Activated CD4-positive, alpha-beta T cell treated with anti-CD3 and anti-CD28 coated beads, Interleukin-10, Interleukin-2, amounts not matched to agents 100 ng/mL and 50 ng/mL, durations not matched to agents 16 hours and 8 hours (primary cell): ENCODE measurements at regions not wholly inside any gene's neighbourhood (a gene's known extent, or its start where the extent isn't known, plus 50 kb on each side); places are given as distances from the start of the nearest gene placed in this dataset.

Source experiments
- DNase-seq: peaks from one replicate; pipeline ENCODE4 v3.0.0-alpha.2; 2020

DNA sequence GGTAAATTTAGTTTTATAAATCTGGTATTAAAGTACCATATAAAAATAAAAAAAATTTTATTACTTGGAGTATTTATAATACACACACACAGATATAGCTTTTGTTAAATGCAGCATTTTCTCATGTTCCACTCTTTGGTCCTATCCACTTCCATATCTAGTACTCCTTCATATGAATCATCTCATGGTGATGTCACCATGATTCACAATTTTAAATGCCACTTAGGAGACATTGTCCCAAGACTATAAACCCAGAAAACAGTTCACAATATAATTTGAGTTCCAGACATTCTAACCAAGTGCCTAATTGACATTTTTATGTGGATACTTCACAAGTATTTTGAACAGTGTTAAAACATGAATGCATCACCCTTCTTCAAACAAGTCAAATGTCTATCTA lies 1398.3 kb downstream of the DSC3 start:
- no peak for DNase-seq

DNA sequence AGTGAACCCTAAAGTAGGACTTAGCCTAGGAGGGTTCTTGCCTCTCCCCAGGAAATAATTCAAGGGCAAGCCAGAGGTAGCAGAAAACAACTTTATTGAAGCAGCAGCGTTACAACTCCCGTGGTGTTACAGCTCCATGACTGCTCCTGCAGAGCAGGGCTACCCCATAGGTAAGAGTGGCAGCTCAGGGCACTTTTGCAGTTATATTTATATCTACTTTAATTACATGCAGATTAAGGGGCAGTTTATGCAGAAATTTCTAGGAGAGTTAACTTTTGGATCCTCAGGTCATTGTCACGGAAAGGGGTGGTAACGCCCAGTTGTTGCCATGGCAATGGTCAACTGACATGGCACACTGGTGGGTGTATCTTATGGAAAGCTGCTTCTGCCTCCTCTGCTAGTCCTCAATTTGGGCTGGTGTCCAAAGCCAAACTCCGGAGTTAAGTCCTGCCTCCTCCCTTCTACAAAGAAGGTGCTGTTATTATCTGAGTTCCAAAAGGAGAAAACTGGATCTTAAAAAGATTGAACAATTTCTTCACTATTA lies 1413.0 kb downstream of the DSC3 start:
- no peak for DNase-seq

DNA sequence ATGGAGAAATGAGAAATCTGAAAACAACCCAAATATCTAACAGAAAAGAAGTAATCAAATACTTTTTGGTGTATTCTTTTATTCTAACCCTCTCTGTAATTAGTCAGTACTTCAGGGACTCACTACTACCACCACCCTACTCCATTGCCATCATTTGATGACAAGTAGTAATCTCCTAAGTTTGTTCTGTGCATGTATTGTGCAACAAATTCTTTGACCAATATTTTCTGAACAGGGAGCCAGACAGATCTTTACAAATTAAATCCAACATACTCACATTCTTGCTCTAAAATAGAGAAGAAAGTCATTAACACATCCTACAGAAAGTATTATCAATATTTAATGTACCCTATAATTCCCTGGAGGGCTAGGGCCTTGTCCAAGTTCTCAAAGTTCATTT lies 1416.4 kb downstream of the DSC3 start:
- DNase-seq, result no peak

DNA sequence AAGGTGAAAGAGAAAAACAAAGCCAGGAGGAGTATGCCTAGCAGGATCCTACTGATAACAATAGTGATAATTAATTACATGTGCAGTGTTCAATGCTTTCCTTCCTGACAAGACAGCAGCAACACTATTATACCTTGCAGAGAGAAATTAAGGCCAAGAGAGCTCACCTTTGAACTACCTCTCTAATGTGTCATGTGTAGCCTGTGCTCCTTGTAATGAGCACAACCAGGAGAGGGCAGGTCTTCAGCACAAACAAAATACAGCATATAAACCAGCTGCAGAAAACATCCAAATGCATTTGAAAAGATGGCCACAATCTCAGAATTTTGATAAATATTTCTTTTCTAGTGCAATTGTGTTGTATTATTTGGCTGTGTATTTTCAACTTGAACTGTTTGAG lies 1425.7 kb downstream of the DSC3 start:
- DNase-seq, result no peak

DNA sequence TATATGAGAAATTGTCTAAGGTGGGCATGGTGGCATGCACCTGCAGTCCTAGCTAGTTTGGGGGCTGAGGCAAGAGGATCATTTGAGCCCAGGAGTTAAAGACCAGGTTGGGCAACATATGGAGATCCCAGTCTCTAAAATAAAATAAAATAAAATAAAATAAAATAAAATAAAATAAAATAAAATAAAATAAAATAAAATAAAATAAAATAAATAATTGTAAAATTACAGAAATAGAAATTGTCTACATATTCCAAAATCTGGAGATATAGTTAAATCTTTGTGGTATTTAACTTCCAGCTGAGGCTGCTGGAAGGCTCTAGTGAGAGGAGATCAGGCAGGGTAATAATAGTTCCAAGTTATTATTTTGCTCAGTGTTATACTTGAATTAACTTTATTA lies 1432.1 kb upstream of the CDH2 start:
- DNase-seq, result no peak

DNA sequence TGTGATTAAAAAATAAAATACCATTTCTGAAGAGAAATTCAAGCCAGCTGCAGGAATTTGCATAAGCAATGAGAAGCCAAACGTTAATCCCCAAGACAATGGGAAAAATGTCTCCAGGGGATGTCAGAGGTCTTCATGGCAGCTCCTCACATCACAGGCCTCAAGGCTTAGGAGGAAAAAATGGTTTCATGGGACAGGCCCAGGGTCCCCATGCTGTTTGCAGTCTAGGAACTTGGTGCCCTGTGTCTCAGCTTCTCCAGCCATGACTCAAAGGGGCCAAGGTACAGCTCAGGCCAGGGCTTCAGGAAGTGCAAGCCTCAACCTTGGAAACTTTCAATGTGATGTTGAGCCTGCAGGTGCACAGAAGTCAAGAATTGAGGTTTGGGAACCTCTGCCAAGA lies 1428.4 kb upstream of the CDH2 start:
- no peak for DNase-seq

DNA sequence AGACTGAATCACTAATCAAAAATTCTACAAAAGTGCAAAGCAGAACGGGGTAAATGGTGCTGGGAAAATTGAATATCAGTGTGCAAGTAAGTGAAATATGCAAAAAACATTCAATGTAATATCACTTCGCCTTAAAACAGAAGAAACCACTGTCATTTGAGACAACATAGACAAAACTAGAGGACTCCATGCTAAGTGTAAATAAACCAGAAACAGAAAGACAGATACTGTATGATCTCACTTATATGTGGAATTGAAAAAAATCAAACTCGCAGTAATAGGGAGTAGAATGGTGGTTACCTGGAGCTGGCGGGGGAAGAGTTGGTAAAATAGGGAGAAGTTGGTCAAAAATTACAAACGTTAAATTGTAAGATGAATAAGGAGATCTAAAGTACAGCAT lies 1420.0 kb upstream of the CDH2 start:
- DNase-seq, result no peak

DNA sequence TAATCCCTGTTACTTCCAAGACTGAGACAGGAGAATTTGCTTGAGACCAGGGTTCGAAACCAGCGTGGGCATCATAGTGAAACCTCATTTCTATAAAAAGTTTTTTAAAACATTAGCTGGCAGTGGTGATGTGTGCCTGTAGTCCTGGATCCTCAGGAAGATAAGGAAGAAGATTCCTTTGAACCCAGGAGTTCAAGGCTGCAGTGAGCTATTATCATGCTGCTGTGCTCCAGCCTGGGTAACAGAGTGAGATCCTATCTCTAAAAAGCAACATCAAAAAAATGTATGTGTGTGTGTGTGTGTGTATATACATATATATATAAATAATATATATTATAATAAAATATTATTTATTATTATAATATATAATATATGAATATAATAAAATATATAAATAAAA lies 1417.6 kb upstream of the CDH2 start:
- DNase-seq, result no peak

DNA sequence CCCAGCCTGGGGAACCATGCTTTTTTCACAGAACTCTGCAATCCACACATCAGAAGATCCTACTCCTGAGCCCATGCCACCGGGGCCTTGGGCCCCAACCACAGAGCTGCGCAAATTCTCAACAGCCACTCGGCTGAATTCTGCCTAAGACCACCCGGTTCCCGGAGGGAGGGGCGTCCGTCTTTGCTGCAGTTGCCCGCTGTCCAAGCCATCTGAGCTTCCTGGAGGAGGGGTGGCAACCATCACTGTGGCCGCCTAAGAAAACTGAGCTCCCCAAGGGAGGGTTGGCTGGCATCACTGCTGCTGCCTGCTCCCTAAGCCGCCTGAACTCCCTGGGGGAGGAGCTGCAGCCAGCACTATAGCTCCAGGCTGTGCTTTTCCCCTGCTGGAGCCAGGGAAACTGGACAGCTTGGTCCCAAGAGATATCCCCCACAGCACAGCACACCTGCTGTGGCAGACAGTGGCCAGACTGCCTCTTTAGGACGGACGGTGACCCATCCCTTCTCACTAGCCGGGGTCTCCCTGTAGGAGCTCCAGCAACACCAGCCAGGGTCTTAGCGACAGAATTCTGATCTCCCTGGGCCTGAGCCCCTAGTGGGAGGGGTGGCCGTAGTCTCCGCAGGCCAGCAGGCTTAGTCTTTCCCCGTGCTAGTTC lies 1411.6 kb upstream of the CDH2 start:
- DNase-seq, result no peak

DNA sequence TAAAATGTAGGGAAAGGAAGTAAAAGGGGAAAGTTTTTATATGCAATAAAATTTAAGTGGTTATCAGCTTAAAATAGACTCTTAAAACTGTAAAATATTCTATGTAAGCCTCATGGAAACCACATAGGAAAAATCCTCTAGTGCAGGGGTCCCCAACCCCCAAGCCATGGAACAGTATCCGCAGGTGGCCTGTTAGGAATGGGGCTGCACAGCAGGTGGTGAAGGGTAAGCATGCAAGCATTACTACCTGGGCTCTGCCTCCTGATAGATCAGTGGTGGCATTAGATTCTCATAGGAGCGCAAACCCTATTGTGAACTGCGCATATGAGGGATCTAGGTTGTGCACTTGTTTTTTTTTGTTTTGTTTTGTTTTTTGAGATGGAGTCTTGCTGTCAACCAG lies 1409.3 kb upstream of the CDH2 start:
- DNase-seq, result no peak

DNA sequence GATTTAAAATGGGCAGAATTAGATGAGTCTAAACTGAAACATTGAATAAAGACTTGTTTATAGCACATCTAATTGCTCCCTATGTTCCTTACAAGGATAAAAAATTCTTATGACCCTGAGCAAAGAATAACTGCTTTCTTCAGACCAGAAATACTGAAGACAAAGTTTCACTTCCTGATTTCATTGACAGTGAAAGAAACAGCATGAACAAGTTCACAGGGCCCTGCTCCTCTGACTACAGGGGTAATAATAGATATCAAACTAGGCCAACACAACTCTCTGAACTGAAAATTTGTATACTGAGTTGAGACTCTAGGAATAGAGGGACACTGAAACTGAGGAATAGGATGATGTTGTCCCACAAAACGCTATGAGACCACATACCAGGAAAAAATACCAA lies 1383.3 kb upstream of the CDH2 start:
- no peak for DNase-seq

DNA sequence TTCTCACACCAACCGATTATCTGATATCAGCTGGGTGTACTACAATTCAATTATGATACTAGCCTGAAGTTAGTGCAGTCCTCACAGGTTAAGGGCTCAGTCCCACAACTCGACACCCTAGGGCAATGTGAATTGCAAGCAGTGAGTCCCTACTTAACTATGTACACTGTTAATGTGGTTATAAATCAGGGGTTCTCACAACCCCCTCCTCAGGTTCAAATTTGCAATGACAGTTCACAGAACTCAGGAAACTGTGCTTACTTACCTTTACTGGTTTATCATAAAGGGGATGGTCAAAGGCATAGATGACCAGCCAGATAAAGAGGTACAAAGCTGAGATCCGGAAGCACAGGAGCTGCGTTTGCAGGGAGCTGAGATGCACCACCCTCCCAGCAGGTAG lies 1379.1 kb upstream of the CDH2 start:
- DNase-seq, result no peak

DNA sequence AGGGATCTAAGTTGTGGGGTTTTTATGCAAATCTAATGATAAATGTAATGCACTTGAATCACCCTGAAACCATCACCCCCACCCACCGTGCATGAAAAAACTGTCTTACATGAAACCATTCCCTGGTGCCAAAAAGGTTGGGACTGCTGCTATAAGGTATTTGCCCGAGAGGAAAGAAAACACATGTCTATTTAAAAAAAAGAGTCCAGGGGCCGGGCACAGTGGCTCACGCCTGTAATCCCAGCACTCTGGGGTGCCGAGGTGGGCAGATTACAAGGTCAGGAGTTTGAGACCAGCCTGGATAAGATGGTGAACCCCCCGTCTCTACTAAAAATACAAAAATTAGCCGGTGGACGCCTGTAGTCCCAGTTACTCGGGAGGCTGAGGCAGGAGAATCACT lies 1372.8 kb upstream of the CDH2 start:
- no peak for DNase-seq

DNA sequence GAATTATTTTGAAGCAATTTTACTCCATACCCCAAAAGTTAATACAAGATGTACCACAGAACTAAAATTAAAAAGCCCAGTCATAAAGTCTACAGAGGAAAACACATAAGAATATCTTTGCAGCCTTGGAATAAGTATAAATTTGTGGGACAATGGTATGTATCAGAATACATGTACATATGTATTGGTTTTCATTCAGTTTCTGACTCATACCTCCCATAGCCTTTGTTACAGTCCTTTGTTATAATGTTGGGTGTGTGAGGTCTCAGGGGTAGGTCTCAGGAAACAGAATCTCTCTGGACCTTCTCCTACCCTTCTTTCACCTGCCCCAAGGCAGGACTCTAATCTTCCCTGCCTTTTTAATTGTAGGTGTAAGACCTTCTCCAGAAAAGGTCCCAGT lies 1370.7 kb upstream of the CDH2 start:
- no peak for DNase-seq

DNA sequence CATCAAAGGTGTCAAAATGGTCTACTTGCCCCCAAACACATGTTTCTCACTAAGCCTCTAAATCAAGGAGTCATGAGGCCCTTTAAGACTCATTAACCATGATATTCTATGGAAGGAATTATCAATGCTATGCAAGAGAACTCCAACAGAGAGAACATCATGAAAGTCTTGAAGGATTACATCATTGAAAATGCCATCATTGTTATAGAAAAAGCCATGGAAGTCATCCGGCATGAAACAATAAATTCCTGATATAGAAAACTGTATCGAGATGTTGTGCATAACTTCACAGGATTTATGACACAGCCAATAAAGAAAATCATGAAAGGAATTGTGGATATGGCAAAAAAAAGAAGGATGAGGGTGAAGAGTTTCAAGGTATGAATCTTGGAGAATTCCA lies 1363.6 kb upstream of the CDH2 start:
- no peak for DNase-seq

DNA sequence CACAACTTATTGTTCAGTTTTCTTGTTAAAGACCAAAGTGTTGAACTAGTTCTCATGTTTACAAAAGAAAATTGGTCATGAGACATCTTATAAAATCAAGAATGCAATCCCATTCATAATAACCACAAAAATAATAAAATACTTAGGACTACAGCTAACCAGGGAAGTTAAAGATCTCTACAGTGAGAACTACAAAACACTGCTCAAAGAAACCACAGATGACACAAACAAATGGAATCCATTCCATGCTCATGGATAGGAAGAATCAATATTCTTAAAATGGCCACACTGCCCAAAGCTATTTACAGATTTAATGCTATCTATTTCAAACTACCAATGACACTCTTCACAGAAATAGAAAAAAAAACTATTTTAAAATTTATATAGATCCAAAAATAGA lies 1354.8 kb upstream of the CDH2 start:
- DNase-seq, result no peak

DNA sequence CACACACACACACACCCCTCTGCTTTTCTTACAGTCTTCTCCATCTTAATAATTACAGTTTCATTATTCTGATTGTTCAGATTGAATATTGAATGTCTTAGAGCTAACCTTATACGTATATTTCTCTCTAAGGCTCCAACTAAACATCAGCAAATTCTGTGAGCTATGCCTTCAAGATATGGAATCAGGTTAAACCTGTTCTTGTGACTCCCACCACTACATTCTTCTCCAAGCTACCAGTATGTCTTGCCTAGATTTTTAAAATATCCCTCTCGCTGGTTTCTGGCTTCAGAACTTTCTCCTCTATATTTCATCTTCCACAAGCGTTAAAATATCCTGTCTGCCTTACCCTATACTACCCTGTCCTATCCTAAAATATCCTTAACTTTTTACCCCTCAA lies 1346.4 kb upstream of the CDH2 start:
- DNase-seq, result no peak

DNA sequence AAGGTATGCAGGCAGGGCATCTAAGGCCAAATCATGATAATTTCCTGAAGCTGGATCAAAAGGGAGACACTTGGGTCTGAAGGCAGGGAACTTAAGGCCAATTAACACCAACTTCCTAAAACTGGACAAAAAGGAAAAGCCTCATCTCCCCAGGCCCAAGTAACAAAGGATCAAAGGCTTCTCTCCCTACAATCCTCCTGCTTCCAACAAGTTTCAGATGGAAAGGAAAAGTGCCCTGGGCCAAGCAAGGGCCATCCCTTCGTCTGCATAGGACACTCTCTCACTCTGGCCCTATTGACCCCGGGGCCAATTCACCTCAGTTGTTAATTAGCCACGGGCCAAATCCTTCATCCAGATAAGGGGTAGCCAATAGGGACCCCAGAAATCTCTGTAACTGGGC lies 1335.8 kb upstream of the CDH2 start:
- no peak for DNase-seq

DNA sequence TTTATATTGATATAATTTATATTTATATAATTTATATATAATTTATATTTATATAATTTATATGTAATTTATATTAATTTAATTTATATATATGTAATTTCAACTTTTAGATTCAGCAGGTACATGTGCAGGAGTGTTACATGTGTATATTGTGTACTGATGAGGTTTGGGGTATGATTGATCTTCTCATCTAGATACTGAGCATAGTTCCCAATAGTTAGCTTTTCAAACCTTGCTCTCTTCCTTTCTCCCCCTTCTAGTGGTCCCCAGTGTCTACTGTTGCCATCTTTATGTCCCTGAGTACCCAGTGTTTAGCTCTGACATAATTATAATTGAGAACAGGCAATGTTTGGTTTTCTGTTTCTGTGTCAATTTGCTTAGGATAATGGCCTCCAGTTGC lies 1335.3 kb upstream of the CDH2 start:
- no peak for DNase-seq

DNA sequence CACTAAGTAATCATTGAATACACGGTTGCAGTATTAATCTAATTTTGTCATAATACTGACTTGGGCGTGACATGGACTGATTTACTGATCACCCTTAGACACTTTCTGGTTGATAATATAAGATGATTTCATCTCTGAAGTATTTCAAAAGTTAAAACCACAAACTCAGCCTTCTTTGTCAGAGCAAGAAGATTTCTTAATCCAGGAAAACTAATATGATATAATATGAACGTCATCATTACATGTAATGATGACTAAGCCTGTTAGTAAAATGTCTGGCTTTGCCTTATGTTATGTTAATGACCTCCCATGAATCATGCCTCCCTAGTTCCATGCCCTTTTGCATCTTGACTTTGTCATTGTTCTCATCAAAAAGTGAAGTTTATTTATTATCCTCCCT lies 1325.0 kb upstream of the CDH2 start:
- no peak for DNase-seq

DNA sequence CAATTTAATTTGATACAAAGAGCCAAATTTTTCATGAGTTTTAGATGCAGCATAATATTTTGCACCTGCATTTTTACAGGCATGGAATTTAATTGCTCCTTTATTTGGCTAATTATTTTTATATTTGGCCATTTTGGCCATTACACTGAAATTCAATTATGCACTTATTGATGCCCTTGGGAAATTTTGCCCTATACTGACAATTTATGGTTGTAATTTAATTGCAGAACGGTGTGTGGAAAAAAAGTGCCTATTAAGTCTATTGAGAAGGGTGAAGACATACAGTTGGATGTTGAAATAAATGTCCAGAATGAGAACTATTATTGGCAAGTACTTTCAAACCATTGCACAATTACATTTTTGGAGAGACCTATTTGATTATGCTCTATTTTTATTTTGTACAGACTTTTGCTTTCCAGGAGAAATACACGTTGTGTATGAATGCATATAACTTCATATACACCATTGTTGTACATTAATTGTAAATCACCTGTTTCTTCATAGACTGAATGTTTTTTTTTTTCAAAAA lies 1319.3 kb upstream of the CDH2 start:
- DNase-seq, result no peak

DNA sequence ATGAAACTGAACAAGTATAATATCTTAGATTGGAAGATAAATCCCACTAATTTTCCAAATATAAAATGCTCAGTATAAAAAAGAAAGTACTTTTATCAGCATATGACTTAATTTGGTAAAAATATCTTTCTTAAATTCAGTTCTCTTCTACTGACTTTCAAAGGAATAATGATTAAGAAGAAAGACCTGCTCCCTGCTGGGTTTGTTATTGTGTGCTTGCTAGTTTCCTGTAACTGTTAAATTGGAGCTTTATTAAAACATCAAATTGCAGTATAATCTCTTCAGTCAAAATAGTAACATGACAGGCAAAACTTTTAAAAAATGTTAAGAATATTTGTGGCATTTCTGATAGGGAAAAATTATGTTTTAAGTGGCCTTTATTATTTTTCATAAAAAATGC lies 1317.4 kb upstream of the CDH2 start:
- DNase-seq, result no peak

DNA sequence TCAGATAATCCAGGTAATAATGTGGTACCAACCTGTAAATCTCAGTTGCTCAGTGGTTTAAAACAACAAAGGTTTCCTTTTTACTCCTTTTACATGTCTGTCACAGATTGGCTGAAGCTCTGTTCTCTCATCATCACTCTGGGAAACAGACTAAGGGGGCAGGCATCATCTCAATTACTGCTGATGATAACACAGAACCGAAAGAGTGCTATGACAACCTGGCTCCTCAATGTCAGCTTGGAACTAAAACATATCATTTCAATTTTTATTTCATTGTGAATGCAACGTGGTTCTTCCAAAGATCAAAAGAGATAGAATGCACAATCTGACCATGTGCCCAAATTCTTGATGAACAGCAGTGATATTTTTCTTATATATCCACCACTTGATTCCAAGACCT lies 1315.0 kb upstream of the CDH2 start:
- no peak for DNase-seq

DNA sequence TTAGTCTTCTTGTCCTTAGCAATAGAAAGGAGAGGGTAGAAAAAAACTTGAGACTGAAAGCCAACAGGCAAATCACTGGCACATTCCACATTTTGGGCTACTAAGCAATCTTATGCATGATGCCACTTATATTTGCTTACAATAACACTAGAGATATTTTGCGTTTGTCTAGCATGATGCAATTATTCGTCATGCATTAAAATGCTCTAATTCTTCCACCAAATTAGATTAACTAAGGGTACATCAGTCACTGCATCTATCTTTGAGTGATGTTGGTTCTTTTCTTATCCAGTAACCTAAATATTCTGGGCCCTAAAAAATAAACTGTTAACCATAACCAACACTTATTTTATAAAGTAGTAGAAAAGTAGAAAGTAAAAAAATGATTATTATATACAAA lies 1311.7 kb upstream of the CDH2 start:
- no peak for DNase-seq

DNA sequence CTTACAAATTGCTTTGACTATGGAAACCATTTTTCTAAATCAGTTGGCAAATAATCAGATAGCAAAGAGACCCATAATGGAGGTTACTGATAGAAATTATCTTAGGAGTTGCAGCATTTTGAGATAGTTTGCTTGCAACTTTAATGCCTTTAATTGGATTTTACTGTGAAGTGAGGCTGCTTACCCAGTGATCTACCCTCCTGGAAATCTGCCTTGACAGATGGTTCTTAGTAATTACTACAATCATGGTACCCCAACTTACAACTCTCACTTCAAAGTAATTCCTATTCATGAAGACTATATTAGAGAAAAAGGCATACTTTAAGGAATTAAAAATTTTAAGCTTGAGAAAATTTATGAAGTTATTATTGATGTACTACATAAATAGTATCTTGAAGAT lies 1288.6 kb upstream of the CDH2 start:
- DNase-seq, result no peak
